Activated T-helper 17 cell treated with anti-CD3 and anti-CD28 coated beads, Interleukin-2, amount 50 U/mL, for 72 hours (primary cell): ENCODE measurements at regions not wholly inside any gene's neighbourhood (a gene's known extent, or its start where the extent isn't known, plus 50 kb on each side); places are given as distances from the start of the nearest gene placed in this dataset.

ENCODE experiments used
- ATAC-seq: fragments of 150-1000 bp; cut with Tn5 transposase; replicated peaks from 2 replicates; pipeline ENCODE4 v1.10.0; 2021; ENCODE audit warnings: mild to moderate bottlenecking, moderate library complexity
- H3K27ac Mint-ChIP-seq: one replicate; pipeline ENCODE4 v1.8.0; 2022; ENCODE audit warnings: mixed read lengths
- H3K27me3 Mint-ChIP-seq: one replicate; pipeline ENCODE4 v1.8.0; 2022; ENCODE audit warnings: mixed read lengths
- H3K36me3 Mint-ChIP-seq: one replicate; pipeline ENCODE4 v1.8.0; 2022; ENCODE audit warnings: low read depth, mild to moderate bottlenecking, mixed read lengths
- H3K4me1 Mint-ChIP-seq: one replicate; pipeline ENCODE4 v1.8.0; 2022; ENCODE audit warnings: mixed read lengths
- H3K4me3 Mint-ChIP-seq: one replicate; pipeline ENCODE4 v1.8.0; 2022; ENCODE audit warnings: mild to moderate bottlenecking, mixed read lengths
- H3K9me3 Mint-ChIP-seq: one replicate; pipeline ENCODE4 v1.8.0; 2022; ENCODE audit warnings: mixed read lengths

GRCh38 chr18:22778996-22779395, 154.1 kb upstream of the RBBP8 start:
- H3K27me3 Mint-ChIP-seq, result peaks cover 6% of the 10 kb centered on the region
- no peaks in the 10 kb centered on the region for H3K36me3 Mint-ChIP-seq
- H3K4me1 Mint-ChIP-seq, result no peaks in the 10 kb centered on the region
- no peak overlapping the region for H3K4me3 Mint-ChIP-seq
- H3K9me3 Mint-ChIP-seq, result no peaks in the 10 kb centered on the region
- H3K27ac Mint-ChIP-seq, result no peak overlapping the region
- ATAC-seq, result no peak

- Mint-ChIP-seq H3K27ac (no peak overlapping the region), H3K36me3 (no peaks in the 10 kb centered on the region), H3K4me3 (no peak overlapping the region), H3K9me3 (no peaks in the 10 kb centered on the region), H3K27me3 (peaks cover 14% of the 10 kb centered on the region), H3K4me1 (no peaks in the 10 kb centered on the region)
- ATAC-seq, result no peak
Measured at GRCh38 chr18:22783245-22783644, 149.9 kb upstream of the RBBP8 start.

GRCh38 chr18:22783662-22784076, 149.5 kb upstream of the RBBP8 start:
- no peaks in the 10 kb centered on the region for H3K9me3 Mint-ChIP-seq
- ATAC-seq, result no peak
- H3K27me3 Mint-ChIP-seq, result peaks cover 14% of the 10 kb centered on the region
- H3K4me1 Mint-ChIP-seq, result no peaks in the 10 kb centered on the region
- H3K36me3 Mint-ChIP-seq, result no peaks in the 10 kb centered on the region
- no peak overlapping the region for H3K4me3 Mint-ChIP-seq
- no peak overlapping the region for H3K27ac Mint-ChIP-seq

GRCh38 chr18:22789052-22789451, 144.1 kb upstream of the RBBP8 start:
- H3K4me3 Mint-ChIP-seq, result no peak overlapping the region
- no peak for ATAC-seq
- H3K4me1 Mint-ChIP-seq, result no peaks in the 10 kb centered on the region

GRCh38 chr18:22789600-22789999, 143.5 kb upstream of the RBBP8 start:
- no peaks in the 10 kb centered on the region for H3K9me3 Mint-ChIP-seq
- H3K36me3 Mint-ChIP-seq, result no peaks in the 10 kb centered on the region
- ATAC-seq, result no peak
- peaks cover 29% of the 10 kb centered on the region for H3K27me3 Mint-ChIP-seq
- no peak overlapping the region for H3K27ac Mint-ChIP-seq
- H3K4me1 Mint-ChIP-seq, result no peaks in the 10 kb centered on the region
- H3K4me3 Mint-ChIP-seq, result no peak overlapping the region

More at GRCh38 chr18:22789052-22789451, 144.1 kb upstream of the RBBP8 start:
- no peaks in the 10 kb centered on the region for H3K36me3 Mint-ChIP-seq
- H3K9me3 Mint-ChIP-seq, result no peaks in the 10 kb centered on the region
- no peak overlapping the region for H3K27ac Mint-ChIP-seq
- peaks cover 29% of the 10 kb centered on the region for H3K27me3 Mint-ChIP-seq

- no peak for ATAC-seq
- peaks cover 29% of the 10 kb centered on the region for H3K27me3 Mint-ChIP-seq
- H3K27ac Mint-ChIP-seq, result no peak overlapping the region
- no peaks in the 10 kb centered on the region for H3K4me1 Mint-ChIP-seq
- no peaks in the 10 kb centered on the region for H3K9me3 Mint-ChIP-seq
- no peak overlapping the region for H3K4me3 Mint-ChIP-seq
- no peaks in the 10 kb centered on the region for H3K36me3 Mint-ChIP-seq
Measured at GRCh38 chr18:22790545-22791309, 142.4 kb upstream of the RBBP8 start.

GRCh38 chr18:22791310-22791610, 141.9 kb upstream of the RBBP8 start:
- Mint-ChIP-seq H3K4me1 (no peaks in the 10 kb centered on the region), H3K27ac (no peak overlapping the region), H3K9me3 (no peaks in the 10 kb centered on the region), H3K4me3 (no peak overlapping the region), H3K27me3 (peaks cover 29% of the 10 kb centered on the region), H3K36me3 (no peaks in the 10 kb centered on the region)
- ATAC-seq, result no peak

GRCh38 chr18:22796113-22796512, 137.0 kb upstream of the RBBP8 start:
- no peak overlapping the region for H3K4me3 Mint-ChIP-seq
- no peaks in the 10 kb centered on the region for H3K36me3 Mint-ChIP-seq
- H3K27ac Mint-ChIP-seq, result no peak overlapping the region
- no peaks in the 10 kb centered on the region for H3K9me3 Mint-ChIP-seq
- no peak for ATAC-seq
- H3K4me1 Mint-ChIP-seq, result no peaks in the 10 kb centered on the region
- H3K27me3 Mint-ChIP-seq, result peaks cover 13% of the 10 kb centered on the region

GRCh38 chr18:22800551-22800951, 132.6 kb upstream of the RBBP8 start:
- Mint-ChIP-seq H3K4me3 (no peak overlapping the region), H3K36me3 (no peaks in the 10 kb centered on the region), H3K4me1 (no peaks in the 10 kb centered on the region), H3K9me3 (no peaks in the 10 kb centered on the region), H3K27me3 (peaks cover 4% of the 10 kb centered on the region), H3K27ac (no peak overlapping the region)
- no peak for ATAC-seq

GRCh38 chr18:22813648-22814328, 119.3 kb upstream of the RBBP8 start:
- Mint-ChIP-seq H3K4me1 (no peaks in the 10 kb centered on the region), H3K9me3 (no peaks in the 10 kb centered on the region), H3K27me3 (peaks cover 15% of the 10 kb centered on the region), H3K36me3 (no peaks in the 10 kb centered on the region), H3K4me3 (no peak overlapping the region), H3K27ac (no peak overlapping the region)
- no peak for ATAC-seq

- no peaks in the 10 kb centered on the region for H3K36me3 Mint-ChIP-seq
- H3K27ac Mint-ChIP-seq, result no peak overlapping the region
- ATAC-seq, result no peak
- no peaks in the 10 kb centered on the region for H3K4me1 Mint-ChIP-seq
- no peaks in the 10 kb centered on the region for H3K9me3 Mint-ChIP-seq
- H3K4me3 Mint-ChIP-seq, result no peak overlapping the region
- H3K27me3 Mint-ChIP-seq, result peaks cover 15% of the 10 kb centered on the region
Measured at GRCh38 chr18:22814329-22814703, 118.8 kb upstream of the RBBP8 start.

- Mint-ChIP-seq H3K4me1 (no peaks in the 10 kb centered on the region), H3K4me3 (no peak overlapping the region), H3K27ac (no peak overlapping the region), H3K9me3 (no peaks in the 10 kb centered on the region), H3K27me3 (peaks cover 15% of the 10 kb centered on the region), H3K36me3 (no peaks in the 10 kb centered on the region)
- ATAC-seq, result no peak
Measured at GRCh38 chr18:22816266-22817176, 116.6 kb upstream of the RBBP8 start.

- Mint-ChIP-seq H3K27me3 (peaks cover 8% of the 10 kb centered on the region), H3K27ac (no peak overlapping the region), H3K9me3 (no peaks in the 10 kb centered on the region), H3K36me3 (no peaks in the 10 kb centered on the region), H3K4me3 (no peak overlapping the region), H3K4me1 (no peaks in the 10 kb centered on the region)
- ATAC-seq, result no peak
Measured at GRCh38 chr18:22817844-22818243, 115.3 kb upstream of the RBBP8 start.

- Mint-ChIP-seq H3K36me3 (no peaks in the 10 kb centered on the region), H3K9me3 (no peaks in the 10 kb centered on the region), H3K4me3 (no peak overlapping the region), H3K27ac (no peak overlapping the region), H3K4me1 (no peaks in the 10 kb centered on the region), H3K27me3 (no peaks in the 10 kb centered on the region)
- no peak for ATAC-seq
Measured at GRCh38 chr18:22822024-22822423, 111.1 kb upstream of the RBBP8 start.
